ENCODE measurements at regions not wholly inside any gene's neighbourhood (a gene's known extent, or its start where the extent isn't known, plus 50 kb on each side); places are given as distances from the start of the nearest gene placed in this dataset.

- DNase-seq = no peak
Measured at GRCh38 chr13:50586414-50587083, 256.9 kb downstream of the DLEU7 start.

DNA sequence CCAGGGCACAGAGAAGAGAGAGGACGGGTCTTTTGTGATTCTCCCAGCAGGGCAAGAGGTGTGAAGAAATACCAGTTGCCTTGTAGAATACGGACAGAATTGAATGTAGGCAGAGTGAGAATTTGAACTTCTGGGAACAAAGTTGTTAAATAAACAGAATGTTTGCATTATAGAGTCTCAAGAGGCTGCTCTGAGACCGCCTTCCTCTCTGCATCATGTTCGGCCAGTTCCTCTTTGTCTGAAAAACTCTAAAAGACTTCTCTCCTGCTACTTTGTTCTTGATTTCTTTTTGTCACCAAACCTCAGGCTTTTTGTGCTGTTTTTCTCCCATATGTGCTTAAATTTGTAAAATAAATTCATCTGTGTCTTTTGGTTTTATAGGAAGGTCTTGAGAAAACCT is 256.4 kb downstream of the DLEU7 start:
- DNase-seq = no peak

DNA sequence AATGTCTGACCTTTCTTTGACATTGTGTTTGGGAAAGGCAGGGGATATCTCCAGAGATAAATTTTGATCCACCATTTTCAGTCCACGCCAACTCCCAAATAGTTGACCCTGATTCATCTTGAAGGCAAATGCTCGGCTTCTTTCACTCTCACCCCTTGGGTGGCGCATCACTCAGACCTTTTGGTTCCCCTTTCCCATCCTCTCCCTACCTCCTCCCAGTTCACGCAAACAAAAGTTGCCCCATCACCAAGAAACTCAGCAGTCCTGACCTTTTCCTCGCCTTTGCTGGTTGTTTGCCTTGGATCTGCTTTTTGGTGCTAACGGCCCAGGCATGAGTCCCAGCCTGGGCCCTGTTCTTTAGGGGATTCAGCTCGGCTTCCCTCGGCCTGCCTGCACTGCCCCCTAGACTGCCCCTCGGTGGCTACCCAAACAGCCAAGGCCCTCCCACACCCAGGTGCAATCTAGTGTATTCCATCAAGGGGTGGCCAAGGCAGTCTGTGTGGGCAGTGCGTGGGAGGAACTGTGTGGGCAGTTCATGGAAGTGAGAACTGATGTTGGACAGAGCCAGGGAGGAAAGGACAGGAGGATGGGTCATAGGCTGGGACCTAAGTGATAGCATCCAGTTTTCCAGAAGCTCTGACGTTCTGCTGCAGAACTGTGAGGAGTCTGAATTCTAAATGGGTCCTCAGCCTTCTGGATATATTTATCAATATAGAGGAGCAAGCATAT is 255.7 kb downstream of the DLEU7 start:
- DNase-seq = no peak

GRCh38 chr13:50588491-50589130 is 254.9 kb downstream of the DLEU7 start:
- DNase-seq = no peak

- no peak for DNase-seq
Measured at GRCh38 chr13:50589139-50589538, 254.4 kb downstream of the DLEU7 start.

DNA sequence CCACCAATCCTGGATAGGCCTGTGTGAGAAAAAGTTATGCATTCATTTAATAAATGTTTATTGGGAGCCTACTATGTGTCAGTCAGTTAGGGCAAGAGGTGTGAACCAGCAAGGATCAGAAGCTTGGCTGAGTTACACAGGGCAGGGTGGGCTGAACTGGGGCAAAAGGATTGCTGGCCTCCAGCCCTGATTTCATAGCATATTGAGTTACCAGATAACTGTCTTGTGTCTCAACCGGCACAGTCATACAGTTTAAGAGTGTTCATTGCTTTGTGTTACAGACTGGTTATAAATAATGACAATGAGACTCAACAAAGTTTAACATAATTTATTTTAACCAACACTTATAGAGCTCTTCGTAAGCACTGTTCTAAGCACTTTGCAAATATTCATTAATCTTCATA is 253.8 kb downstream of the DLEU7 start:
- DNase-seq = no peak

DNA sequence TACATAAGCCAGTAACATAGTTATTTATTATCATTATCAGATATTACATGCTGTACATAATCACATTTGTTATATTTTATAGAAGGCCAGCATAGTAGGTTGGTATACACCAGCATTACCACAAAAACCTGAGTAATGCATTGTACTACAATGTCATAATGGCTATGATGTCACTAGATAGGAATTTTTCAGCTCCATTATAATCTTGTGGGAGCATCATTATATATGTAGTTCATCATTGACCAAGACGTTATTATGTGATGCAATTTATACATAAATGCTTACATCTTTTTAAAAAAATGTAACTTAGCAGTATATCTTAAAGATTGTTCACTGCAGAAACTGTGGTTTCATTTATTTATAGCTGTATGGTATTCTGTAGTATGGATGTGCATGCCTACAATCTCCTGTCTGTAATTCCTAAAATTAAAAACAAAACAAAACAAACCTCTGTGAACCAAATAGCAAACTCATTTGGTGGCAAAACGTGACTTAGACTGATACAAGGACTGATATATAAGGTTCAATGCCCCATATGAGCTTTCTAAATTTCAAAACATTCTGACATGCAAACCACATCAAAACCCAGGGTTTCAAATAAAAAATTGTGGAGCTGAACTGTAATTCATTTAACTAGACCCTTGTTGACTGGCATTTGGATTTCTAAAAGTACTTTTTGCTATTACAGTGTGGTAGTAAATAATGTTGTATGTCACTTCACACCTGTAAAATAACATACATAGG is 250.9 kb downstream of the DLEU7 start:
- no peak for DNase-seq

- no peak for DNase-seq
Measured at GRCh38 chr13:50593207-50593606, 250.3 kb downstream of the DLEU7 start.

GRCh38 chr13:50594276-50595051 is 249.0 kb downstream of the DLEU7 start:
- peak; percentile 58 for DNase-seq

DNA sequence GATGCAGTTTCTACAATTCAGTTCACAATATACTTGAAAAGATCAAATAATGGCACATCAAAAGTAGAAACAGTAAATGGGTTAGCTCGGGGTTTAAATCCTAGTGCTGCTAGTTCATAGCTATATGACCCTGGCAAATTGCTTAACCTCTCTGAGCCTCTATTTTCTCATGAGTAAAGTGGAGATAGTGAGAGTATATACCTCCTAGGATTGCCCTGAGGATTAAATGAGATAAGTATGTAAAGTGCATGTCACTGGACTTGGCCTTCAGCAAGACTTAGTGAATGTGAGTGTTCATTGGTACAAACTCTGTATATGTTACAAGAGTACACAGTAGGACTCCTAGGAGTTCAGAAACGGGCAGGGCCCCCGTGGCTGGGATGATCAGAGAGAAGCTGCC is 248.3 kb downstream of the DLEU7 start:
- DNase-seq = no peak

DNA sequence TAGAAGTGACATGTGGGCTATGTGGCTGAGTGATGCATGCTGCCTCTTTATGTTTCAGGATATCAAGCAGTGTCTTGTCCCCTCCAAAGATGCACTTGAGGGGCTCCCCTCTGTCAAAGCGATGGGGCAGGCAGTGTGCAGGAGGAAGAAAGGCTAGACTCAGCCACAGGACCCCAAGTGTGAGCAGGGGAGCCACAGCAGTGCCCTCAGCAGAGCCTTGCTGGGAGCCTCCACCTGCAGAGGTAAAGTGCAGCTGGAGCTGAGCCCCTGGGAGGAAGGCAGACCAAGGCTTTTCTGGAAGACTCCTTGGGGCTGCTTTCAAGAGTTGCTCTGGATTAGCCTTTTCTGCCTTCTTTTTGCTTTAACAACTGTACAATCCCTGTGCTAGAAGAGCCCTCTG is 247.3 kb downstream of the DLEU7 start:
- DNase-seq = no peak

DNA sequence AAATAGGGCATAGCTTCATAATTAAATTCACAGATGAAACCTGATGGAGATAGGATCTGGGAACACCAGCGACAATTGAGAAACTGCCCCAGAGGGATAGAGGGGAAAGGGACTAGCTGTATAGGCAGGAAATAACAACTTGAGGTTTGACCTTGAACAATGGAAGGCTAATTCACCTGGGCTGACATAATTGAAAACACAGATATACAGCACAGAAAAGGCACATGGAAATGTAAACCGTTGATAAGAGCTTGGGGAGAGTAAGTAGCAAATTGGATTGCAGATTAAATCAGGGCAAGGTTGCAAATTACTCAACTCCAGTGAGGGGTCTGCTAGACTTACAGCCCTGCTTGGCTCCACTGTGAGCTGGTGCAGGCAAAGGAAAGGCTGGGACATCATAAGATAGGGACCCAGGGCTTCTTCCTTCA is 246.7 kb downstream of the DLEU7 start:
- DNase-seq = no peak

DNA sequence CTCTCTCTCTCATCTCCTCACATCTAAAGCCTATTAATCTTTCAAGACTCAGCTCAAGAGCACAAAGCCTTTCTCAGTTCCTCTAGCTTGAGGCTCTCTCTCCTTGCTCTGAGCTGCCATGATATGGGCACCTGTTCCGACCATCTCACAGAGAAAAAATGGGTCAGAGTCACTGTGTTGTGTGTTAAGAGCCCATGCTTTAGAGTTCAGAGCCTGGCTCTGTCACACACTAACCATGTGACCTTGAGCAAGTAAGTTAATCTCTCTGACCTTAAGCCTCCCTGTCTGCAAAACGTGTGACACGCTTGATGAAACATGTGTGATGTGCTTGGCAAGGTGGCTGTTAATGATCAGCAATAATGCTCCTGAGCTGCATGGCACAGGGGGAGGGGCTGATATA is 245.2 kb downstream of the DLEU7 start:
- DNase-seq = no peak

- no peak for DNase-seq
Measured at GRCh38 chr13:50599046-50599445, 244.4 kb downstream of the DLEU7 start.

DNA sequence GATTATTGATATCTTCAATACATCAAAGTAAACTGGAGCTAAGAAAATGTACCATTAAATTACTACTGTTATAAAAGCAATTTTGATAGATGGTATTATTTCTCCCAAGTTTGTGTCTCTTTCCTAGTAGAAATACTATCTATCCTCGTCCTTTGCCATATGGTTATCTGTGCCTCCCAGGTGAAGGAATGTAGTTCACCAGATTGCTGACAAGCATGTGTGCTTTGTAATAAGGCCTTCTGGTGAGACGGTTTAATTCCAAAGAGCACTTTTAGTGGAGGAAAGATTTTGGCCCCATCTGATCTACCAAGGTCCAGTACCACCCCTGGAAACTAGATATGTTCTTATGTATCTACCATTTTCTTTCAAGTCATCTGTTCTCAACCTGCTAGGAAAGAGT is 243.6 kb downstream of the DLEU7 start:
- DNase-seq = no peak

- no peak for DNase-seq
Measured at GRCh38 chr13:50608370-50608769, 235.1 kb downstream of the DLEU7 start.

DNA sequence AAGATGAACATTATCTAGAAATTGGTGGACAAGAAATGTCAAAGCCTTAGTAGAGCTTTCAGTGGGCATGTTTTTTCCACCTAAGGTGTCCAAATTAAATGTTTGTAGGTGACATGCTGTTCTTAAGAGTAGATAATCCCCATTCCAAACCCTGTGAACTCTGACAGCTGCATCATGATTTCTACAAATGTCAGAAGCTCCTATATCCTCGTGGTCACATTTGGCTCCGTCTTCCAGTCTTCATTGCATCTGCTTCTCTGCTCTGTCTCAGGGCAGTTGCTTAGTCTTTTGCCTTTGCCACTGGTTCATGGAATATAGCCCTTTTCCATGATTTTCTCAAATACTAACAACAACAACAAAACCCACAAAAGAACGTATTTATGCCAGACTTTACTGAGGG is 234.5 kb downstream of the DLEU7 start:
- no peak for DNase-seq

- DNase-seq = no peak
Measured at GRCh38 chr13:50610238-50610637, 233.3 kb downstream of the DLEU7 start.

DNA sequence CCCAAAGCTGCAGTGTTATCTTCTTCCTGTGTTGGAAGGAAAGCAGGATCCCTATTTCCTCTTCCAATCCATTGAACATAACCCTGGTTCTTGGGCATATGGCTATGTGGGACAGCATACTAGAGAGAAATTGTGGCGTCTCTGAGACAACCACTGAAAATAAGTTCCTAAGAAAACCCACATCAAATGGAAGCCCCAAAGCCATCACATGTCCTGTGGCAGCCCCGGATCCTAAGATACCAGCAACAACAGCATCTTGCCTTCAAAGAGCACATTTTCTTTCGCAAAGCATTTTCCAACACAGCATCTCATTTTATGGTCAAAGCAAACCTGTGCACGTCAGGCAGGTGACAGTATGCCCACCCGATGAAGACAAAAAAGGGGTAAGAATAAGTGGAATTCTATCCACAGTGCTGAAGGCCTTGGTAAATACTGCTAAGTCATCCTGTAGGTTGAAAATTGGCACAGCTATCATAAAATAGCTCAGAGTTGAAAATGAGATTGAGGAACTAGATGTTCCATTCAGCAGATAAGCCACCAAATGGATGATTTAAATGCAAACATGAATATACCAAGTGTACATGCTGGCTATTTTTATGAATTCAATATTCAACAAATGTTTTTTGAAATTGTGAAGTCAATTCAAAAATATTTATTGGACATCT is 232.2 kb downstream of the DLEU7 start:
- DNase-seq = no peak

- DNase-seq = no peak
Measured at GRCh38 chr13:50612717-50613116, 230.8 kb downstream of the DLEU7 start.

DNA sequence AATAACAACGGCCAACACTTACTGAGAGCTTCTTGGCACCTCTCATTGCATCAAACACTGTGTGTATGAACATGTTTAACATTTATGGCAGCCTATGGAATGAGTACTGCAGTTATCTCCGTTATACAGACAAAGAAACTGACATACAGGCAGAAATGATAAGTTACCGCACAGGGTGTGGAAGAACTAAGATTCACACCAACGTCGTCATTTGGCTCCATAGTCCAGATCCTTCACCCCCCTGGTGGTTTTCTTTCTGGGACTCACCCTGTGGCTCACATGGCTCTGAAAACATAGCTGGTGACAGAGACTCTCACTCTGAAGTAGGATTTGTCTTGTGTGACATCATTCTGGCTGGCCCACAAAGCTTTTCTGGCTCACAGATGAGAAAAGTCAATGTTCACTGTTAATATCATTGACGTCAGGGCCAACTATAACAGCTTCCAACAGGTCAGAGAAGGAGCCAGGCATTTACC is 230.1 kb downstream of the DLEU7 start:
- no peak for DNase-seq

- no peak for DNase-seq
Measured at GRCh38 chr13:50615234-50615633, 228.3 kb downstream of the DLEU7 start.
